Medulla oblongata (tissue), 1 donor: ENCODE measurements at regions not wholly inside any gene's neighbourhood (a gene's known extent, or its start where the extent isn't known, plus 50 kb on each side); places are given as distances from the start of the nearest gene placed in this dataset.

Experiments
- DNase-seq: peaks from one replicate; pipeline ENCODE4 v3.0.0-alpha.2; 2015; ENCODE audit errors: extremely low spot score

DNA sequence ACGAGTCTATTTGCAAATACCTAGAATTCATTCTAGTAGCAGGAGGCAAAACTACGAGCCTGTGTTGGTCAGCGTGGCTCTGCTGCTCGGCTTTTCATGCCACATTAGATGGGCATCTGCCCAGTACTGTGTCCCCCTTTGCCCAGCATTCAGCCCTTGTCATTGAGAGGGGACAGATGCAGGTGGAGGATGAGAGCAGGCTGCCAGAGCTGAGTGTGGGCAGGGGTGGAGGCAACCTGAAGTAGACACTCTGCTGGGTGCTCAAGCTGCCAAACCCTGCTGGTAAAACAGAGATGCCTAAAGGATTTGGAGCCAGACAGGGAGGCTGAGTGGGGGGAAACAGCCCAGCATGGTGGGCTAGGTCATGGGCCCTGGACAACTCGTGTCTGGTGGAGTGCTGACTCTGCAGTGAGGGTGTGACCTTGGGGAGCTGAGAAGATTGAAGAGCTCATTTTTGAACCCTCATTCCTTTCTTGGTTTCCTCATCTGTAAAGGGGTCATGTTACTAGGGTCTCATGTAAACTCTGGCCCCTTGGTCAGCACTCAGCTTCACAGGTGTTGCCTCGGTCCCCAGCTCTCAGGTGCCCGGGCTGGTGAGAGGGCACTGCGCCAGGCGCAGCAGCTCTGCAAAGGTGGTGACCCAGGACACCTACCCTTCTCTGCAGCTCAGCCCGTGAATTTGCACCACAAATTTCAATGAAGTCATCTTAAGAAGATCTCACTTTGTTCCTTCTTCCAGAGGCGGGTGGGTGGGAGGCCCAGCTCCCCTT is 64.2 kb upstream of the BHLHE23 start:
- DNase-seq: no peak

DNA sequence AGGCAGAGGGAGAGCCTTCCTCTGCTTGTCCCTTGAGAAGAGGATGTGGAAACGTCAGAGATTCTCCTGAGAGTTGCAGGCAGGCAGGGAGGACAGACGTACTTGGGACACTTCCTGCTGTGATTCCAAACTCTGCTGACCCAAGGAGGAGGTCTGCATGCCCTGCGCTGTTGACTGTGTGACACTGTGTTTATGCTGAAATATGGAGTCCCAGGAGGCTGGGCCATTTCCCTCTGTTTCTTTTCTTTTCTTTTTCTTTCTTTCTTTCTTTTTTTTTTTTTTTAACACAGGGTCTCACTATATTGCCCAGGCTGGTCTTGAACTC is 63.5 kb upstream of the BHLHE23 start:
- DNase-seq: no peak

GRCh38 chr20:63068711-63069367 is 62.1 kb upstream of the BHLHE23 start:
- DNase-seq: no peak

GRCh38 chr20:63067721-63068560 is 61.2 kb upstream of the BHLHE23 start:
- DNase-seq: no peak

DNA sequence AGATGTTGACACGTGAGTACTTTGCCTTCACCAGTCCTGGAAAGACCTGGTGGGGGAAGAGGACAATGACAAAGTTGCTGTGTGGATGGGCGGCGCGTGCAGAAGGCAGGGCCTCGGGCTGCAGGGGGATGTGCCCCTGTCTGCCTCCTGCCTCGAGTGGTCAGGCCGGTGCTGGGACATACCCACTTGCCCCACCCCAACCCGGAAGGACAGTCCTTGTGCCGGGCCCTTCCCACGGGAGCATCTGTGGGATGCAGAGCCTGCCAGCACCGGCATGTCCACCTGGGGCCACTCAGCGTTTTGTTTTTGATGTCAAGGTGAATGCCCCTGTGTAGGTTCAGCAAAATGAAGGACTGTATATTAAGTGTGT is 60.5 kb upstream of the BHLHE23 start:
- no peak for DNase-seq

GRCh38 chr20:63066506-63067265 is 59.9 kb upstream of the BHLHE23 start:
- no peak for DNase-seq

DNA sequence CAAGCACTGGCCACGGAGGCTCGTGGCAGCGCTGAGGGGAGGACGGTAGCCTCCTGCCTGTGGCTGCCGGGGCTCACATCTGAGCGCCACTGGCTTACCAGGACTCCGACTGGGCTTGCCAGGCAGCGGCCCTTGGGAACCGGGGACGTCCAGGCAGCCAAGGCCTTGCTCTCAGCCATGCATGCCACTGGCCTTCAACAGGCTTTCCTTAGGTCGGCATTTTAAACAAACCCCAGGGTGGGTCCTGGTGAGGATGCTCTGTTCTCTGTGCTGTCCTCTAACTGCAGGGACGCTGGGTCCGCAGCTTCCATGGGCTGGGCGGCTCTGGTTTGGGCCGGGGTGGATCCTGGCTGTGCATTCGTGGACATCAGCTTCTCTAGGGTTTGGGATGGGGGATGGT is 59.1 kb upstream of the BHLHE23 start:
- DNase-seq: no peak

GRCh38 chr20:63064745-63065711 is 58.3 kb upstream of the BHLHE23 start:
- no peak for DNase-seq

DNA sequence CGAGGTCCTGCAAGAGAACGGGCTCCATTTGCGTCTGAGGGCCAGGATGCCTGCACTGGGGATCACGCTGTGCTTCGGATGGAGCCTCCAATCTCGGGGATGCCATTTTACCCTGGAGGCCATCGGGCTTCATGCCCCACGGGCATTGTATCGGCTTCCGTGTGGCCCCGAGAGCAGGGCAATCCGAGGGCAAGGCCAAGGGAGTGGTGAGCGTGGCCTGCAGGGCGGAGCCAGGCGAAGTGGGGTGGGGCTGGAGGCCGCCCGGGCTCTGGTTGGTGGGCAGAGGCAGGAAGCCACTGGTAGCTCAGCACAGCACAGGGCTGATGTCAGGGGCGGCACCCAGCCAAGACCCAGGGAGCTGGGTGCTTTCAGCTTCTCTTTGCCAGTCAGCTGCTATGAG is 57.5 kb upstream of the BHLHE23 start:
- DNase-seq: no peak

DNA sequence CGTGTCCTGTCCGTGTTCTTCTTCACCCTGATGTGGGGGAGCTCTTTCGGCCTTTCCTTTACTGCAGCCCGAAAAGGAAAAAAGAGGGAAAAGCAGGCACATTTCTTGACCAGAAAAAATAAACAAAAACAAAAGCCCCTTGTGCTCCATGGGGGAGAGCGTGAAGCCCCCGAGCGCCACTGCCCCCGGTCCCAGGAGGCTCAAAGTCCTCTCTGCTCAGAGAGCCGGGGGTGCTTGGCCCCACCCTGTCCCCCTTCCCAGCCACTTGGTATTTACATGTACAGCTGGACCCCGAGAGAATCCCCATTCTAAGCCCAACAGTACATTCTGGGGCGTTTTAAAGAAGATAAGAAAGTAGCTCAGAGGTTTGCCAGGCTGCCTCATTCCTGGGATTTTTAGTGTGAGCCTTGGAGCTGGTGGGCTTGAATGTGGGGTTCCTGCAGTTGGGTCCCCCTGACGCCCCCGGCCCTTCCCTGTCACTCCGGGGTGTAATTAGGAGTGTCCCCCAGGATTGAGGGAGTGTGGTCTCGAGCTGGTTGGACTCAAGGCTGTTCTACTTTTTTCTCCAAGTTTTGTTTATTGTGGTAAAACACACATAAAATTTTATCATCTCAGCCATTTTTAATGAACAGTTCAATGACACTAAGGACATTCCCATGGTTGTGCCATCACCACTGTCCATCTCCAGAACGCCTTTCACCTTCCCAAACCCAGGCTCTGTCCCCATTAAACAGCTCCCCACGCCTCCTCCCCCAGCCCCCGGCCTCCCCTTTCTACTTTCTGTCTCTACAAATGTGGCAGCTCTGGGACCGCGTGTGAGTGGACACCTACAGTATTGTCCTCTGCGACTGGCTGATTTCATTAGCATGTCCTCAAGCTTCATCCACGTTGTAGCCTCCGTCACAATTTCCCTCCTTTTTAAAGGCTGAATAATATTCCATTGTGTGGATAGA is 55.7 kb upstream of the BHLHE23 start:
- no peak for DNase-seq

GRCh38 chr20:63061771-63062100 is 55.0 kb upstream of the BHLHE23 start:
- DNase-seq: no peak

GRCh38 chr20:63061051-63061770 is 54.4 kb upstream of the BHLHE23 start:
- DNase-seq: no peak

DNA sequence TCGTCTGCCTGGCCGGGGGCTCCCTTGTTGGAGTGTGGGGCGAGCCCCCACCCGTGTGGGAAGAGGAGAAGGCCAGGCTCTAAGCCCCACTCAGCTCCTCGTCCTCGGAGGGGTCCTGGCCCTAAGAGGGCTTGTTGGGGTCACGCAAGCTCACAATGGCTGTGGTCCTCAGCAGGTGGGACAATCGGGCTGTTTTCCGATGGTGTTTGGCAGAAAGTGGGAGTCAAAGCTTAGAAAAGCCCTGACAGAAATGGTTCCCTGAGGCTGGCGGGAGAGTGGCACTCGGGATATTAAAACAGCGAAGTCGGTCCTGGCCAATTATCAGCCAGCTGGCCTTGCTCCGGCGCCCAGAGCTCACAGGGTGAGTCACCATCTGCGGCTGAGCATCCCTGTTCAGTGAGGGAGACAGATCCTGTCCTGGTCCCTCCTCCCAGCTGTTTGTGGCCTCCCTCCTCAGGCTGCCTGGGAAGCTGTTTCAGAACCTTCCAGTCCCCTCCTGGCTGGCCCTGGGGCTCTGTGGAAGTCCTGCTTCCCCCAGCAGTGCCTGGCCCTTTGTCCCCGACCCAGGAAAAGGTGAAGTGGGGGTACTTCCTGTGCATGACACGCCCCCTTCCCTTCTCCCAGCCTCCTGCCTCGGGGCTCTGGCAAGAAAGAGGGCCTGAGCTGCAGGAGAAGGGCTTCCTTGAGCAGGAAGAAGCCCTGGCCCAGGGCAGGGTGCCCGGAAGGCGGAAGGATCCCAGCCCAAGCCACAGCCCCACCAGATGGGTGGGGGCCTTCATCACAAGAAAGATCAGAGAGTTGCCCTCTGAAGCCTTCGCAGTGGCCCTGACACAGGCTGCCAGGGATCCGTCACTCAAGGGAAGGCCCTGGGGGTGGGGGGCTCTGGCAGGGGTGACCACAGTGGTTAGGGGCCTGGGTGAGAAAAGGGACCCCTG is 53.6 kb upstream of the BHLHE23 start:
- no peak for DNase-seq

GRCh38 chr20:63059684-63060056 is 52.9 kb upstream of the BHLHE23 start:
- no peak for DNase-seq

DNA sequence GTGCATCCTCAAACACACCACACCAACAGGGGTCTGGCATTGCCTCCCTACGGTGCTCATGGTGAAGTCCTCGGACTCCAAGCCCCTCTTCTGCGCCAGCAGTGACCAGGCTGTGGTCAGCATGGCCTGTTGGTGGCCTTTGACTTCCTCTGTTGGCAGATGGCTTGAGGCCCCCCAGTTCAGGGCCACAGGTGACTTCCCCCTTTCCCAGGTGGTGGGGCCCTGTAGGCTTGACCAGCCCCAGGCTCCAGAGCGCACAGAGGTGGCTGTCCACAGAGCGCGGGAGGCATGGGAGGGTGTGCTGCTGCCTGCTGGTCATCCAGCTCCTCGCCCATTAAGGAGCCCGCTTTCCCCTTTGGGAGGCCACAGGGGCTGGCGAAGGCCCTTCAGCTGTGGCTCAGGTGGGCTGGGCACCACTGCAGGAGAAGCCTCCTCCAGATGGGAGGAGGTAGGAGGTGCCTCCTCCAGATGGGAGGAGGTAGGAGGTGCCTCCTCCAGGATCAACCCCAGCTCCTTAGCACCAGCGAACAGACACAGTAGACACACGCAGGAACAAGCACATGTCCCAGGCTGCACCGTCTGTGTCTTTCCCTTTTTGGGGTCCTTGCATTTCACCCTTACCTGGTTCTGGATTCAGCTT is 52.1 kb upstream of the BHLHE23 start:
- no peak for DNase-seq

DNA sequence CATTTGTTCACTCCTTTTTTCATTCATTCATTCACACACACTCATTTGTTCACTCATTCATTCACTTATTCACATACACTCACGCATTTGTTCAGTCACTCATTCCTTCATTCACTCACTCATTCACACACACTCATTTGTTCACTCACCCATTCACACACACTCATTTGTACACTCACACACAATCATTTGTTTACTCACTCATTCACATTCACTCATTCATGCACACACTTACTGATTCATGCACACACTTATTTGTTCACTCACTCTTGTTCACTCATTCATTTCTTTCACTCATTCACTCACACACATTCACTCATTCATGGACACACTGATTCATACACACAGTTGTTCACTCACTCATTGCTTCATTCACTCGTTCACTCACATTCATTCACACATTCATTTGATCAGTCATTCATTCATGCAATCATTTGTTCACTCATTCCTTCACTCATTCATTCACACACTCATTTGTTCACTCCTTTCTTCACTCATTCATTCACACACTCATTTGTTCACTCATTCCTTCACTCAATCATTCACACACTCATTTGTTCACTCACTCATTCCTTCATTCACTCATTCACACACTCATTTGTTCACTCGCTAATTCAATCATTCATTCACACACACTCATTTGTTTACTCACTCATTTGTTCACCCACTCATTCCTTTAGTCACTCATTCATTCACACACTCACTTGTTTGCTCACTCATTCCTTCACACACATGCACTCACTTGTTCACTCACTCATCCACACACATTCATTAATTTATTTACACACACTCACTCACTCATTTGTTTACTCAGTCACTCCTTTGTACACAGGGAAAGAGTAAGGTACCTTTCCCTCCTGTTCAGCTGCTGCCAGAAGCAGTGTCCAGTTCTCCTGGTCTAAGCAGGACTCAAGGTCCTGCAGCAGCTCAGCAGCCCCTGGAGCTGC is 50.7 kb upstream of the BHLHE23 start:
- DNase-seq: no peak
